ENCODE measurements at regions not wholly inside any gene's neighbourhood (a gene's known extent, or its start where the extent isn't known, plus 50 kb on each side); places are given as distances from the start of the nearest gene placed in this dataset.
A peak's percentile ranks its signal among the peaks of the same experiment; 100 is the strongest.

GRCh38 chr5:123875561-123876275, 363.7 kb downstream of the CSNK1G3 start:
- DNase-seq (ENCODE audit: low read depth) = no peak

DNA sequence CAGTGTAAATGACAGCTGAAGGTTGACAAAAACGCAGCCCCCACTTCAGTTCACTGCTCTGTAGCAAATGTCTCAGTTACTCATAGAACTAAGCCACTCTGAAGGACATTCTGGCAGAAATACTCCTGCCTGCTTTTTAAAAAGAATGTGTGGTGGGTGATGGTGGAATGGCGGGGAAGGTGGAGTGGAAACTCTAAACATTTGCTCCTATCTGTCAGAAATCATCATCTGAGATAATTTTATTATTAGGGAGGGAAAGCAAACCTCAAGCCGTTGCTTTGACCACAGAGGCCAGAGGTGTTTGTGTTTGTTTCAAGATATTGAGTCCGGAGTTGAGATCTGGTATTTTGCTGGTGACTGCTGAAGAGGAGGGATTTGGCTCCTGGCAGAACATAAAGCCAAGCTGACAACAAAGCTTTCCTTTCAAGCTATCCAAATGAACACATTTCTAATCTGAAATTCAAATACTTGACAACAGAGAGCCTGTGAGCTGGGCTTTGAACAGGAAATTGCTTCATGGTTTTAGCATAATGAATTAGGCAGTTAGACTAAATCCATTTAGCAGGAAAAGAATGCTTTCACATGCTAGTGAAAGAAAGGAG, 362.7 kb downstream of the CSNK1G3 start:
- peak; percentile 90 for DNase-seq (ENCODE audit: low read depth)

DNA sequence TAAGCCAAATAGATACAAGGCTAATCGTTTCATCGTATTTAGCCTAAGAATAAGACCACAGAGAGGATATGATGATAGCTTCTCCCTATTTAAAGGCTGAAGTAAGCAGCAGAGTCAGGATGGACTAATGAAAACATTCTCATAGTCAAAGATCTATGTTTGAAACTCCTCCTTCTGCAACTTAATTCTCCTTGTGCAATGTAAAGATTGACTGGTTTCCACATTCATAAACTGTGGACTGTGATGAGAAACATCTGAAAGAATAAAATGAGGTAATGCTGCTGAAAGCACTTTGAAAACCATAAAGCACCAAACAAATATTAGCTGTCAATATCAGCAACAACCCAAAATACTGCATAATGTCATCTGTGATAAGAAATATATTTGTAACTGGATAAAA, 361.9 kb downstream of the CSNK1G3 start:
- DNase-seq (ENCODE audit: low read depth) = no peak

- no peak for DNase-seq (ENCODE audit: low read depth)
These were observed 359.4 kb downstream of the CSNK1G3 start for GRCh38 chr5:123871373-123871772.

DNA sequence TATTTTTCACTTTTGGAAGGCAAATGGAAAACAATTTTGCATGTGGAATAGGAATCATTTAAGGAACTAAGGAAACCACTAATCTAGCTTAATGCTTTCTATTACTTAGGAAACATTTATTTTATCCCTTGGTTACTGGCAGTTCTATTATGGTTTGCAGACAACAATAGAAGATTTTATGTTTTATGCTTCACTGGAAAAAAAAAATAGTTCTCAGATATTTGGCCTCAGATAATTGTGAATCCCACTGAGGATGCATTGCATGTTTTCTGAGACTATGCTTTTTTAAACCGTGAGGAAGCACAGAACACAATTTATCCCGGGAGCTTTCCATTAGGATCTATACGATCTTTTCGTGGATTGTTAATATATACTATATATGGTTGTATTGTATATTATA, 356.9 kb downstream of the CSNK1G3 start:
- DNase-seq (ENCODE audit: low read depth) = no peak

GRCh38 chr5:123868267-123868666, 356.3 kb downstream of the CSNK1G3 start:
- DNase-seq (ENCODE audit: low read depth) = no peak

DNA sequence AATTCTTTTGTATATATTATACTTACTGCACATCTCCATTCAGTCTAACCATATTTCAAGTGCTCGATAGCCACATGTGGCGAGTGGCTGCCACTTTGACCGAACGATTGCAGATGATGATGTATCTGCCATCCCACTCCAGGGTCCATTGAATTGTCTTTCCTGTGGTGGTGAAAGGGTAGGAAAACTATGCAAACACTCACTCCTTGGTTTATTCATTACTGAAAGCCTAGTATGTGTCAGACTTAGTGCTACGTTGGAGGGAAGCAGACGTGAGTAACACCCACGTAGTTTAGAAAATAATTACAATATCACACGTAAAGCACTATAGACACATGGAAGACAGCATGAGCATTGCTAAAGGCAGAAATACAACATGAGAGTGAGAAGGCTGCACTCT, 353.7 kb downstream of the CSNK1G3 start:
- no peak for DNase-seq (ENCODE audit: low read depth)

- DNase-seq (ENCODE audit: low read depth) = no peak
These were observed 352.6 kb downstream of the CSNK1G3 start for GRCh38 chr5:123864578-123864977.

- DNase-seq (ENCODE audit: low read depth) = no peak
These were observed 347.0 kb downstream of the CSNK1G3 start for GRCh38 chr5:123858938-123859337.

- peak; percentile 29 for DNase-seq (ENCODE audit: low read depth)
These were observed 344.8 kb downstream of the CSNK1G3 start for GRCh38 chr5:123856766-123857165.

DNA sequence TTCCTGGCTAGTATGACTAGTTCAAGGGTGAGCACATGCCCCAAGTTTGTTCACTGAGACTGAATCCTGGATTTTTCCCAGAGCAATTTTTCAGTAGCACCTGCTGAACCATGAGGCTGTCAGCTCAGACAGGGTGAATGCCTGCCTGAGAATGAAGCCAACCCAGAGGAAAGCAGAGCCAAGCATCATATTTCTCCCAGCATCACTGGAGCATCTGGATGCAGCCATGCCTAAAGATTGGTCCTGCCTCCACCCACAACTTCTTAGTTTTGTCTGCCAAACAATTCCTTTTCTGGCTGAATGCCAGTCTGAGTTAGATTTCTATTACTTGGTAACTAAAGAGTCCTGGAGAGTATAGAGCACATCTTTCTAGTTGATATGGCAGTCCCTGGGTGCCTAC, 343.6 kb downstream of the CSNK1G3 start:
- no peak for DNase-seq (ENCODE audit: low read depth)

- no peak for DNase-seq (ENCODE audit: low read depth)
These were observed 333.6 kb downstream of the CSNK1G3 start for GRCh38 chr5:123845356-123846100.

DNA sequence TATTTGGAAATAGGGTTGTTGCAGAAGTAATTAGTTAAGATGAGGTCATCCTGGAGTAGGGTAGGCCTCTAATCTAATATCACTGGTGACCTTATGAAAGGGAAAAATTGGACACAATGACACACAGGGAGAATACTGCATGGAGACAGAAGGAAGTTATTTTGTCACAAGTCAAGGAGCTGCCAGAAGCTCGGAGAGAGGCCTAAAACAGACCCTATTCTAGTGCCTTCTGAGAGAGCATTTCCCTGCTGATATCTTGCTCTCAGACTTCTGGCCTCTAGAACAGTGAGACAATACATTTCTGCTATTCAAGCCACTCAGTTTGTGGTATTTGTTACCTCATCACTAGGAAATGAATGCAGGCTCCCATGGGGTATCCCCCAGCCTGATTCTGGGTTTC, 332.9 kb downstream of the CSNK1G3 start:
- peak; percentile 36 for DNase-seq (ENCODE audit: low read depth)

DNA sequence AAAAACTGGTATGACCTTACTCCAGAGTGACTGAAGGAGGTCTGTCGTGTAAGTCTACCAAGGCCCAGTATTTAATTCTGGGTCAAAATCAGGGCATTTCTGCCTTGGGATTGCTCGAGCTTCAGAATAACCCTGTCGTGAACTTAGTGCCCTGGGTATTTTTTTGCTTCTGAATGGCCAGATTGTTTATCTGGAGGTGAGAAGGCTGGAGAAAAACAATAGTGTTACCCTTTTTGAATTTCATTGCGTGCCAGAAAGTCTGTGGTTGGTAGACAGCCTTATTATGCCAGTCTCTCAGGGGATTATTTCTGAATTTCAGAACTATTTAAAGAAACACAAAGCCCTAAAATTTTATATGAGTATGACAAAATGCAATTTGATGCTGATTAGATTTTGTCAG, 323.4 kb downstream of the CSNK1G3 start:
- no peak for DNase-seq (ENCODE audit: low read depth)

DNA sequence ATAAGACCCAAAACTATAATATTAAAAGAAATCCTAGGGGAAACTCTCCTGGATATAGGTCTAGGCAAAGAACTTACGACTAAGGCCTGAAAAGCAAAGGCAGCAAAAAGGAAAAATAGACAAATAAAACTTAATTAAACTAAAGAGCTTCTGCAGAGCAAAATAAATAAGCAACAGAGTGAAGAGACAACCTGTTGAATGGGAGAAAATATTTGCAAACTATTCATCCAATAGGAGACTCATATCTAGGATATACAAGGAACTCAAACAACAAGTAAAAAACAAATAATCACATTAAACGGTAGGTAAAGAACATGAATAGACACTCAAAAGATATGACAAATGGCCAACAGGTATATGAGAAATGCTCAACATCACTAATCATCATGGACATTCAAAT, 318.6 kb downstream of the CSNK1G3 start:
- no peak for DNase-seq (ENCODE audit: low read depth)

- no peak for DNase-seq (ENCODE audit: low read depth)
These were observed 315.8 kb downstream of the CSNK1G3 start for GRCh38 chr5:123827811-123828210.

DNA sequence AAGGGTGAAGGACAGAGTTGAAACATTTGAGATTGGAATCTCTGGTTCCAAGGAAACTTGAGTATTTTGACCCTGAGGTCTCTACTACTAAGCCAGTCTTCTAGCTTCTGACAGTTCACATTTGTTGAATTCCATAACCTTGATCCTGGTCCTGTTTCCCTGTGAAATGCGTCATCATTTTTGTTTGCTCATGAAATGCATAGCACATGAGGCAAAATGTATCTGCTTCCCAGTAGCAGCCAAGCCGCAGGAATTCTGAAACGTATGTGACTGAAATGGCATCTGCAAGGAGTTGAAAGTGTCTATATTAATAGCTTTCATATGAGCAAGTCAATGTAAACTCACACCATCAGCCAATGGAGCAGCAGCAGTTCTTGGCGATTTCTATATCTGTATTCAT, 307.9 kb downstream of the CSNK1G3 start:
- peak; percentile 97 for DNase-seq (ENCODE audit: low read depth)

GRCh38 chr5:123819386-123819785, 307.4 kb downstream of the CSNK1G3 start:
- peak; percentile 2 for DNase-seq (ENCODE audit: low read depth)

GRCh38 chr5:123817267-123817666, 305.3 kb downstream of the CSNK1G3 start:
- no peak for DNase-seq (ENCODE audit: low read depth)

DNA sequence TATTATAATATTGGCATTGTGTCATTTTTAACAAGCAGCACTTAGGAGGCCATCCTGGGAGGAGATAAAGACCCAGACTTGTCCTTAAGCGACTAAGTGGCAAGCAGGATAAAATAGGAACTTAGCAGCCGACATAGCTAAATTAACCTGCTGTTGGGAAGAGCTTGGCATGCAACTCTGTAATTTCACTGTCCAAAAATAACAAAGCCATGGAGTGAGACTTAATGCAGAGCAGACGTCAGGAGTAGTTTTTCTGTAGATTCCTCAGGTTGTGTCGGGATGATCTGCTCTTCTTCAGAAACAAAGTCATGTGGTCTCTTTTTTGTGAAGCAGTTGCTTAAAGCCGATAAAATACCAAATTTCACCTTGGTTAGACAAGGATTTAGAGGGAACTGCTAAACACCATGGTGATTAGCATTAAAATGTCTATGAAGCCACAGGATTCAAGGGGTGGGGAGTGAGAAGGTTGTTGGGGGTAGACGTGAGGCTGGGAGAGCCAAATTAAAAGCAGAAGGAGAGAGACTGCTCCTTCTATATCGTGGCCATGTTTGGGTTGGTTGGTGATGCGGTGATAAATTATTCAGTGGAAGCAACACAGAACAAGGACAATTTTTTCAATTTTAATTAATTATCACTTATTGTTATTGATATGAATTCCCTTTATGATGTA, 303.0 kb downstream of the CSNK1G3 start:
- peak; percentile 30 for DNase-seq (ENCODE audit: low read depth)

- DNase-seq (ENCODE audit: low read depth) = peak; percentile 93
These were observed 302.1 kb downstream of the CSNK1G3 start for GRCh38 chr5:123813937-123814624.

DNA sequence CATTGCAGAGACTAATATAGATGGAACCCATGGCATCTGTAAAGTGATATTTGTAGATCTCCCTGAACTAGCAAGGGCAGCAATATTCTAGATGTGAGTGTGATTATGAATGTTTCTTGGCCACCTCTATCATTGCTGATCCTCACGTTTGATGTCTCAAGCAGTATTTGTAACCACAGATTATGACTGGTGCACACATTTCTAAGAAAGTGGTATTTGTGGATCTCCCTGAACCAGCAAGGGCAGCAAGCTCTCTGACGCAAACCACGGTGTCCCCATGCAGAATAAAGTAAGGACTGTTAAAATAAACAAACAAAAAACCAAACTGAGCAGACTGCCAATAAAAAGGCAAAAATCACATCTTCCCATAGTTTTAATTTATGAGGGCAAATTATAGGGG, 301.3 kb downstream of the CSNK1G3 start:
- peak; percentile 56 for DNase-seq (ENCODE audit: low read depth)

Measured in amniotic epithelial cell (primary cell).